Astrocyte (in vitro differentiated cells and primary cell): ENCODE measurements at regions not wholly inside any gene's neighbourhood (a gene's known extent, or its start where the extent isn't known, plus 50 kb on each side); places are given as distances from the start of the nearest gene placed in this dataset.

Experiments
- EZH2 ChIP-seq: IDR thresholded peaks from 2 replicates; pipeline ENCODE4 v1.6.1; 2012; ENCODE audit warnings: mild to moderate bottlenecking, low read length, inconsistent platforms; ENCODE audit not compliant: insufficient read depth
- TF ChIP-seq, protein P1 (sequence below): IDR thresholded peaks from 2 replicates; pipeline ENCODE4 v1.5.1; 2011; ENCODE audit warnings: low read depth, mild to moderate bottlenecking, inconsistent platforms, low read length, moderate library complexity; ENCODE audit not compliant: insufficient read depth

GRCh38 chr3:34351882-34352777 is 553.7 kb downstream of the PDCD6IP start:
- no peak for TF ChIP-seq EZH2
- TF ChIP-seq, protein P1, sequence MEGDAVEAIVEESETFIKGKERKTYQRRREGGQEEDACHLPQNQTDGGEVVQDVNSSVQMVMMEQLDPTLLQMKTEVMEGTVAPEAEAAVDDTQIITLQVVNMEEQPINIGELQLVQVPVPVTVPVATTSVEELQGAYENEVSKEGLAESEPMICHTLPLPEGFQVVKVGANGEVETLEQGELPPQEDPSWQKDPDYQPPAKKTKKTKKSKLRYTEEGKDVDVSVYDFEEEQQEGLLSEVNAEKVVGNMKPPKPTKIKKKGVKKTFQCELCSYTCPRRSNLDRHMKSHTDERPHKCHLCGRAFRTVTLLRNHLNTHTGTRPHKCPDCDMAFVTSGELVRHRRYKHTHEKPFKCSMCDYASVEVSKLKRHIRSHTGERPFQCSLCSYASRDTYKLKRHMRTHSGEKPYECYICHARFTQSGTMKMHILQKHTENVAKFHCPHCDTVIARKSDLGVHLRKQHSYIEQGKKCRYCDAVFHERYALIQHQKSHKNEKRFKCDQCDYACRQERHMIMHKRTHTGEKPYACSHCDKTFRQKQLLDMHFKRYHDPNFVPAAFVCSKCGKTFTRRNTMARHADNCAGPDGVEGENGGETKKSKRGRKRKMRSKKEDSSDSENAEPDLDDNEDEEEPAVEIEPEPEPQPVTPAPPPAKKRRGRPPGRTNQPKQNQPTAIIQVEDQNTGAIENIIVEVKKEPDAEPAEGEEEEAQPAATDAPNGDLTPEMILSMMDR = no peak
